CD8-positive, alpha-beta memory T cell (primary cell): ENCODE measurements at regions not wholly inside any gene's neighbourhood (a gene's known extent, or its start where the extent isn't known, plus 50 kb on each side); places are given as distances from the start of the nearest gene placed in this dataset.
A peak's percentile ranks its signal among the peaks of the same experiment; 100 is the strongest.
"Not testable (repeated sequence)": the region's sequence is repeated elsewhere in the genome, so short reads cannot be mapped to it uniquely, and the experiment has no call there.

ENCODE experiments used
- CTCF ChIA-PET: fragments of 350-600 bp; sonication (Branson Sonifier 250); formaldehyde crosslinking; loops from one replicate; lab custom pipeline; 2021; ENCODE audit warnings: antibody characterized with exemption; lab: Charles Lee
- POLR2A ChIA-PET: fragments of 350-600 bp; sonication (Branson Sonifier 250); formaldehyde crosslinking; loops from one replicate; lab custom pipeline; 2021; ENCODE audit warnings: antibody characterized with exemption; lab: Charles Lee
- DNase-seq, 5 donors: peaks; one replicate each; pipeline versions ENCODE4 v3.0.0 to v3.0.0-alpha.2; 2020 to 2022; ENCODE audit warnings: mixed read lengths in 1 of 5
- H3K27ac ChIP-seq: one replicate; pipeline ENCODE4 v1.7.0; 2013; ENCODE audit warnings: low read depth, mild to moderate bottlenecking, low read length, moderate library complexity
- H3K27me3 ChIP-seq: 2 replicates; pipeline ENCODE4 v1.7.0; 2013; ENCODE audit warnings: low read length, mild to moderate bottlenecking; ENCODE audit not compliant: insufficient read depth, poor library complexity, severe bottlenecking
- H3K36me3 ChIP-seq: 2 replicates; pipeline ENCODE4 v1.7.0; 2013; ENCODE audit warnings: mild to moderate bottlenecking, low read length, moderate library complexity; ENCODE audit not compliant: insufficient read depth
- H3K4me1 ChIP-seq: 2 replicates; pipeline ENCODE4 v1.7.0; 2013; ENCODE audit warnings: mild to moderate bottlenecking, low read length, moderate library complexity; ENCODE audit not compliant: insufficient read depth
- H3K4me3 ChIP-seq: 2 replicates; pipeline ENCODE4 v1.7.0; 2013; ENCODE audit warnings: mild to moderate bottlenecking, low read length
- H3K9me3 ChIP-seq: 2 replicates; pipeline ENCODE4 v1.7.0; 2013; ENCODE audit warnings: mild to moderate bottlenecking, low read length
- H3K27ac Mint-ChIP-seq, 8 donors: one replicate each; pipeline ENCODE4 v1.8.0; 2020 to 2021; ENCODE audit warnings: mixed read lengths in 8 of 8, mild to moderate bottlenecking in 6 of 8, inconsistent platforms in 3 of 8, moderate library complexity in 3 of 8
- H3K27me3 Mint-ChIP-seq, 2 donors: one replicate each; pipeline ENCODE4 v1.8.0; 2020 to 2021; ENCODE audit warnings: mixed read lengths in 2 of 2, mild to moderate bottlenecking in 1 of 2, moderate library complexity in 1 of 2
- H3K36me3 Mint-ChIP-seq, 3 donors: one replicate each; pipeline ENCODE4 v1.8.0; 2020 to 2021; ENCODE audit warnings: mixed read lengths in 3 of 3, inconsistent platforms in 1 of 3, mild to moderate bottlenecking in 1 of 3
- H3K4me1 Mint-ChIP-seq, 3 donors: one replicate each; pipeline ENCODE4 v1.8.0; 2020 to 2021; ENCODE audit warnings: mixed read lengths in 3 of 3, inconsistent platforms in 1 of 3, mild to moderate bottlenecking in 1 of 3
- H3K4me3 Mint-ChIP-seq, 7 donors: one replicate each; pipeline ENCODE4 v1.8.0; 2020 to 2021; ENCODE audit warnings: mixed read lengths in 7 of 7, mild to moderate bottlenecking in 6 of 7, moderate library complexity in 4 of 7, inconsistent platforms in 2 of 7
- H3K9me3 Mint-ChIP-seq, 5 donors: one replicate each; pipeline ENCODE4 v1.8.0; 2020 to 2022; ENCODE audit warnings: mixed read lengths in 5 of 5, mild to moderate bottlenecking in 3 of 5, moderate library complexity in 2 of 5, inconsistent platforms in 1 of 5

GRCh38 chr21:15300131-15300530, 235.3 kb upstream of the NRIP1 start:
- POLR2A ChIA-PET: no interaction called here
- Histone ChIP-seq H3K27me3 (no peaks in the 10 kb centered on the region), H3K36me3 (no peaks in the 10 kb centered on the region), H3K9me3 (no peaks in the 10 kb centered on the region), H3K4me3 (no peak overlapping the region), H3K4me1 (no peaks in the 10 kb centered on the region), H3K27ac (no peak overlapping the region)
- DNase-seq: no peak
- CTCF ChIA-PET: no interaction called here
- Mint-ChIP-seq H3K4me3 (no peak overlapping the region), H3K36me3 (no peaks in the 10 kb centered on the region), H3K27ac (no peak overlapping the region), H3K9me3 (peaks cover 0 to 10% (median 5%) of the 10 kb centered on the region in 5 donors), H3K4me1 (no peaks in the 10 kb centered on the region), H3K27me3 (no peaks in the 10 kb centered on the region)

- Mint-ChIP-seq H3K36me3 (no peaks in the 10 kb centered on the region), H3K4me1 (no peaks in the 10 kb centered on the region), H3K9me3 (peaks cover 0 to 10% (median 5%) of the 10 kb centered on the region in 5 donors), H3K27me3 (peaks cover 2 to 6% of the 10 kb centered on the region in 2 donors), H3K4me3 (no peak overlapping the region), H3K27ac (no peak overlapping the region)
- POLR2A ChIA-PET: no interaction called here
- no peak overlapping the region for H3K4me3 ChIP-seq
- no peaks in the 10 kb centered on the region for H3K4me1 ChIP-seq
- no peak overlapping the region for H3K27ac ChIP-seq
- CTCF ChIA-PET: no interaction called here
- H3K36me3 ChIP-seq: no peaks in the 10 kb centered on the region
- no peaks in the 10 kb centered on the region for H3K27me3 ChIP-seq
- no peak for DNase-seq
- H3K9me3 ChIP-seq: no peaks in the 10 kb centered on the region
Measured at GRCh38 chr21:15301014-15301413, 236.2 kb upstream of the NRIP1 start.

DNA sequence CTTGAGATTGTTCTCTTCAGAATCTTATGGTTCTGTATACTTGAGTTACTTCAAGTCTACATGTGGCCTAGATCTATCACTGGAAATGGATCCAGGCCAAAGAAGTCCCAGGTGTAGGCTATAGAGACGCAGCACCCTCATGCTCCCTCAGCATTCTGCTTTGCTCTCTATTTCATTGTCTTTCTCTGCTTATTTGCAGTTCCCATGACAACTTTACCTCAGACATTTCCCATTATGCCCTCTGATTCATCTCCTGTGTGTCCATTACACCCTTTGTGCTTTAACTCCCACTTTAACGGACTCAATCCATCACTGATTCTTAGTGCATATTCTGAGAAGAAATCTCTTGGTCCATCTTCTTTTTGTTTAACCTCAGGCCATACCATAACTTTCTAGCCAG, 236.9 kb upstream of the NRIP1 start:
- Histone ChIP-seq H3K4me3 (no peak overlapping the region), H3K27ac (no peak overlapping the region), H3K36me3 (no peaks in the 10 kb centered on the region), H3K9me3 (no peaks in the 10 kb centered on the region), H3K27me3 (no peaks in the 10 kb centered on the region), H3K4me1 (no peaks in the 10 kb centered on the region)
- POLR2A ChIA-PET: no interaction called here
- Mint-ChIP-seq H3K27me3 (peaks cover 2 to 6% of the 10 kb centered on the region in 2 donors), H3K36me3 (no peaks in the 10 kb centered on the region), H3K4me1 (no peaks in the 10 kb centered on the region), H3K4me3 (no peak overlapping the region), H3K27ac (no peak overlapping the region), H3K9me3 (peaks cover 0 to 10% (median 5%) of the 10 kb centered on the region in 5 donors)
- CTCF ChIA-PET: no interaction called here
- no peak for DNase-seq

DNA sequence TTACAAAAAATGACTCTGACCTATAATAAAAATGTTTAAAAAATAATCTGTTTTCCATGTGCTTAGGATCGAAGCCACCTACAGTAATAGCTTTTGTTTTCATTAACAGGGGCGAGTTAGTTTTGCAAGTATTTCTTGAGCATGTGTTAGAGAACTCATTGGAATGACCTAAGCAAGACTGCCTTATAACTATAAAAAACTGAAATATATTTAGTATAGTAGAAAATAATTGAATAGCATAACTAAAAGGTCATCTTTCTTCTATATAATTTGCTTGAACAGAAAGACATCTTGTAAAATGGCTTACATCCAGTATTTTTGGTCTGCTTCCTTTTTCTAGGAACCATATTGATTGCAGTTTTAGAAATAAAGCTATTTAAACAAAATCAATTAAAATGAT, 241.5 kb upstream of the NRIP1 start:
- ChIA-PET CTCF (no interaction called here), POLR2A (no interaction called here)
- Mint-ChIP-seq H3K9me3 (peaks cover 0 to 5% (median 4%) of the 10 kb centered on the region in 5 donors), H3K27ac (no peak overlapping the region), H3K4me3 (no peak overlapping the region), H3K4me1 (no peaks in the 10 kb centered on the region), H3K36me3 (no peaks in the 10 kb centered on the region), H3K27me3 (peaks cover 3 to 6% of the 10 kb centered on the region in 2 donors)
- Histone ChIP-seq H3K27me3 (no peaks in the 10 kb centered on the region), H3K4me3 (no peak overlapping the region), H3K9me3 (no peaks in the 10 kb centered on the region), H3K36me3 (no peaks in the 10 kb centered on the region), H3K4me1 (no peaks in the 10 kb centered on the region), H3K27ac (no peak overlapping the region)
- no peak for DNase-seq

- DNase-seq: no peak
- POLR2A ChIA-PET: no interaction called here
- Mint-ChIP-seq H3K4me1 (no peaks in the 10 kb centered on the region), H3K36me3 (no peaks in the 10 kb centered on the region), H3K27me3 (peaks cover 3 to 6% of the 10 kb centered on the region in 2 donors), H3K9me3 (no peaks in the 10 kb centered on the region), H3K27ac (no peak overlapping the region), H3K4me3 (no peak overlapping the region)
- no peak overlapping the region for H3K4me3 ChIP-seq
- CTCF ChIA-PET: no interaction called here
- no peaks in the 10 kb centered on the region for H3K27me3 ChIP-seq
- H3K36me3 ChIP-seq: no peaks in the 10 kb centered on the region
- no peak overlapping the region for H3K27ac ChIP-seq
- no peaks in the 10 kb centered on the region for H3K4me1 ChIP-seq
- H3K9me3 ChIP-seq: no peaks in the 10 kb centered on the region
Measured at GRCh38 chr21:15308333-15308732, 243.5 kb upstream of the NRIP1 start.

- Mint-ChIP-seq H3K4me1 (no peaks in the 10 kb centered on the region), H3K27ac (peak overlapping the region in 1 of 8 donors; percentile 2), H3K4me3 (no peak overlapping the region), H3K27me3 (peaks cover 3 to 6% of the 10 kb centered on the region in 2 donors), H3K9me3 (no peaks in the 10 kb centered on the region), H3K36me3 (no peaks in the 10 kb centered on the region)
- H3K4me3 ChIP-seq: no peak overlapping the region
- DNase-seq: no peak
- H3K27ac ChIP-seq: no peak overlapping the region
- H3K4me1 ChIP-seq: no peaks in the 10 kb centered on the region
- no peaks in the 10 kb centered on the region for H3K27me3 ChIP-seq
- no peaks in the 10 kb centered on the region for H3K36me3 ChIP-seq
- ChIA-PET CTCF (no interaction called here), POLR2A (no interaction called here)
- H3K9me3 ChIP-seq: no peaks in the 10 kb centered on the region
Measured at GRCh38 chr21:15309022-15309590, 244.3 kb upstream of the NRIP1 start.

DNA sequence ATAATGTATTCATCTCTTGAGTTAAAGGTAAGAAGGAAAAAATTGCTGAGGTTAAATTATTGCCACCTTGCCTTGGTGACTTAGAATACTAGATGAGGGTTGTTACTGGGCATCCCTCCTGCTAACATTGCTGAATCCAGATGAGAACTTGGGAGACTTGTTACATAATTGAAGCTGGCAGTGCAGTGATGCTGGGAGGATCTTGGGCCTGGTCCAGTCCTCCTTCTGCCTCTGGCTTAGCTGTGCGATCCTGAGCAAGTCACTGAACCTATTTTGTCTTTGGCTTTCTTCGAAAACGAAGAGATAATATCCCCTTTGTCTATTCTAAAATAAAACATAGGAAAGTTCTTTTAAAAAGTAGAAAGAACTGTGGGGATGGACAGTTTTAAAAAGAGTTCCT, 244.9 kb upstream of the NRIP1 start:
- Histone ChIP-seq H3K4me3 (no peak overlapping the region), H3K4me1 (no peaks in the 10 kb centered on the region), H3K27ac (no peak overlapping the region), H3K9me3 (no peaks in the 10 kb centered on the region), H3K27me3 (no peaks in the 10 kb centered on the region), H3K36me3 (no peaks in the 10 kb centered on the region)
- no peaks in the 10 kb centered on the region for H3K4me1 Mint-ChIP-seq
- peaks cover 3 to 6% of the 10 kb centered on the region in 2 donors for H3K27me3 Mint-ChIP-seq
- no peak overlapping the region for H3K27ac Mint-ChIP-seq
- no peak overlapping the region for H3K4me3 Mint-ChIP-seq
- DNase-seq: no peak
- no peaks in the 10 kb centered on the region for H3K36me3 Mint-ChIP-seq
- H3K9me3 Mint-ChIP-seq: no peaks in the 10 kb centered on the region
- ChIA-PET POLR2A (no interaction called here), CTCF (no interaction called here)

- H3K4me1 Mint-ChIP-seq: no peaks in the 10 kb centered on the region
Measured at GRCh38 chr21:15311510-15311909, 246.7 kb upstream of the NRIP1 start.

GRCh38 chr21:15317034-15317433, 252.2 kb upstream of the NRIP1 start:
- H3K9me3 Mint-ChIP-seq, H3K27ac ChIP-seq, H3K36me3 ChIP-seq, H3K9me3 ChIP-seq, H3K27ac Mint-ChIP-seq, POLR2A ChIA-PET, H3K4me3 ChIP-seq, H3K4me1 ChIP-seq, H3K36me3 Mint-ChIP-seq, CTCF ChIA-PET, H3K27me3 ChIP-seq, H3K4me3 Mint-ChIP-seq, DNase-seq, H3K4me1 Mint-ChIP-seq: not testable (repeated sequence)
- H3K27me3 Mint-ChIP-seq: peaks cover 0 to 24% of the 10 kb centered on the region in 2 donors

More at GRCh38 chr21:15311510-15311909, 246.7 kb upstream of the NRIP1 start:
- Histone ChIP-seq H3K27me3 (no peaks in the 10 kb centered on the region), H3K27ac (no peak overlapping the region), H3K4me1 (no peaks in the 10 kb centered on the region), H3K9me3 (no peaks in the 10 kb centered on the region), H3K4me3 (no peak overlapping the region), H3K36me3 (no peaks in the 10 kb centered on the region)
- CTCF ChIA-PET: no interaction called here
- no peaks in the 10 kb centered on the region for H3K9me3 Mint-ChIP-seq
- peaks cover 0 to 2% of the 10 kb centered on the region in 2 donors for H3K27me3 Mint-ChIP-seq
- no peak overlapping the region for H3K27ac Mint-ChIP-seq
- H3K4me3 Mint-ChIP-seq: no peak overlapping the region
- POLR2A ChIA-PET: no interaction called here
- H3K36me3 Mint-ChIP-seq: no peaks in the 10 kb centered on the region
- no peak for DNase-seq
